ENCODE measurements at regions not wholly inside any gene's neighbourhood (a gene's known extent, or its start where the extent isn't known, plus 50 kb on each side); places are given as distances from the start of the nearest gene placed in this dataset.

- DNase-seq, result no peak
These were observed 417.9 kb downstream of the NFIB start for GRCh38 chr9:13896047-13896446.

DNA sequence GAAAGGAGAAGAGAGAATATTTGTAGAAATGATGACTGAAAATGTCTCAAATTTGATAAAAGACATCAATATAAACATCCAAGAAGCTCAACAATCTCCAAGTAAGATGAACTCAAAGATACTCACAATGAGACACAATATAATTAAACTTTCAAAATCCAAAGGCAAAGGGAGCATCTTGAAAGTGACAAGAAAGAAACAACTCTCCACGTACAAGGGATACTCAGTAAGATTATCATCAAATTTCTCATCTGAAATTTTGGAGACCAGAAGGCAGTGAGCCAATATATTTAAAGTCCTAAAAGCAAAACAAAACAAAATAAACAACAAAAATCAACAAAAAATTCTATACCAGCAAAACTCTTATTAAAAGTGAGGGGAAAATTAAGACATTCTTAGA lies 428.7 kb downstream of the NFIB start:
- no peak for DNase-seq

DNA sequence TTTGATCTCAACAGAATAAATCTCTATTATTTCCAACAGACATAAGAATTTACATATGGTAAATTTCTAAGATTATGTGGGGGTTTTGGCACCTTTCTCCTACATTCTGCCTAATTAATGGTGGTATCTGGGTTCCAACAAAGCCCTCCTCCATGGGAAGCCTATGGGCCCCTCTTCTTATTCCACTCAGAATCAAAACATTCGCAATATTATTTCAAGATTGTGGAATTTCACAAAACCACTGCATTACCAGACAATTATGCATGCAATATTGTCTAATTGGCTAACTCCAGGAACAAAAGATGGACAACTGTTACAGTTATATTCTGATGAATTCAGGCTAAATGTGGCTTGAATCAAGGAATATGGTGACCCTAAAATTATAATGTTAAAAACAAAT lies 434.0 kb downstream of the NFIB start:
- DNase-seq, result no peak

DNA sequence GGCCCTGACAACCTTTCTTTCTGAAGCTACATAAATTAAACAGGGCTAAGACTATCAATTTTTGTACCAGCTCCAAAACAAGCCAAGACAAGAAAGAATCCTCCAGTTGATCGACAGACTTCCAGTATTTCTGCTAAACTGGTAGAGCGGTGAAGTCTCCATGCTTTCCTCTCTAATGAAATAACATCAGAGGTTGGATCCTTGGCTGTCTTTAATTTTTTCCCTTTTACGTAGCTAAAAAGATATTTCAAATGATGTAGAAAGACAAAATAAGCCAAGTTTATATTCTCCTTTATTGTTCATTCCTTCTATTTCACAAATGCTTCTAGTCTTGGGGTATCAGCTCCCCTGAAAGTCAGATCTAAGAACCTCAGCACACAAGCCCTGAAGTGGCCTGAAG lies 434.9 kb downstream of the NFIB start:
- no peak for DNase-seq

DNA sequence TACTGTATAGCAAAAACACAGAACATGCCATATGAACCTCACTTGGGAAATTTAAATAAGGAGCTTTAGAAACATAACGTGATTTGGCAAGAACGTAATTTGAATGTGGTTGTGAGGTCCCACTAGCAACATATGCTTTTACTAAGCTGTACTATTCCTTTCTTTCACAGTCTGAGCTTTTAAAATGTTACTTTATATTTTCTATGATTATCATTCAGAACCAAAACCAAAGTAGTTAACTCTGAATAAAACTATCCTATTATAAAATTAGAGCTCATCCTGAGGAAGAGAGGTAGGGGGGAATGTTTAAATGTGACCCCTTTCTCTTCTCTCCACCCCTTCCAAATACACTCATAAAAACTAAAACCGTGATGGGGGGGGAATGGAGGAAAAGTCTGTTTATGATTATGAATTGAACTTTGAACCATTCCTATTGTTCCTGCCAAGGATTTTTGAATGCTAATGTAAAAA lies 435.7 kb downstream of the NFIB start:
- no peak for DNase-seq

- DNase-seq, result no peak
These were observed 437.2 kb downstream of the NFIB start for GRCh38 chr9:13876741-13877140.

- DNase-seq, result no peak
These were observed 440.7 kb downstream of the NFIB start for GRCh38 chr9:13873203-13873602.

- DNase-seq, result no peak
These were observed 445.6 kb downstream of the NFIB start for GRCh38 chr9:13868336-13868735.

GRCh38 chr9:13865869-13866268 lies 448.1 kb downstream of the NFIB start:
- no peak for DNase-seq

DNA sequence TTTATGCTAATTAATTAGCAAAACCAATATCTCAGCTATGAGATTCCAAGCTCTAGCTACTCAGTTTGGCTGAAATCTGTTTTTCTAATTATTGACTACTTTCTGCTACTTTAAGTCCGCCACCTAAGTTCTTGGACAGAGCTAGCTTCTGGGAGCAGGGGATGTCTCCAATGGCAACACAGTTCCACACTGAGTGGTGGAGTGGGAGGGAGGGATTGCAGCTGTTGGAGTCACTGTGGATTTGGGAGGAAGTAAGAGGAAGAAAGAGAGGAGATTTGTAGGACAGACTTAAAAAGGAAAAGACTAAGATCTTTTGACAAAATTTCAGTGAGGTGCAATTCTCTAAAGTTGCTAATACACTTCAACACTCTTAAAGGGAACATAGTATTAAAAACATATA lies 450.8 kb downstream of the NFIB start:
- DNase-seq, result no peak

GRCh38 chr9:13862654-13863053 lies 451.3 kb downstream of the NFIB start:
- no peak for DNase-seq

DNA sequence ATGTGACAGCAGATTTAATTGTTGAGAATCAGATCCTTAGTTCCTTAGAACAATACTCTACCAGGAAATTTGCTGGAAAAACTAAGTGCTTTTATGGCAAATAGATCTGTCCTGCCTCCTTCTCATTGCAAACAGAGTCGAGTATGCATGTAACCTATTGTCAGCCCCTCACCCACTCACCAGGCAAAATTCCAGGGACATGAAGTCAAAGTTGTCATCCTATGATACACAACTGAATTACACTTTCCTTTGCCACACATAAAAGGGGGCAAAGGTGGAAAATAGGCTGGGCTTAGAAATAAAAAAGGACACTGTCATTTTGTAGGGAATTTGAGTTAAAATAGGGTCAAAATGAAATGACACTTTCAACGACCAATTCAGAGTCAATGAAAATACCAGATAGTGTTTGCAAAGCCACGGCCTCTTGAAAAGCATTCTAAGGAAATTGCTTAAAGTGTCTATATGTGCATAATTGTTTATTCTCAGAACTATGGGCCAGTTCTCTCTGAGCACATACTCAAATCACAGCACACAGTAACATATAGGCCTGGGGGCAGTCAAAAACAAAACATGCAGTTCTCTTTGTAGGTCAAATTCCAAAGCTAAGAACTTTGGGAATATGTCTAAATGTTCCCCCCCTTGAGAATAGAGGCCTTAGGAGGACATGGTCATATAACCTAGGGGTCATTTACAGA lies 452.8 kb downstream of the NFIB start:
- DNase-seq, result no peak

- no peak for DNase-seq
These were observed 453.9 kb downstream of the NFIB start for GRCh38 chr9:13860019-13860418.

- DNase-seq, result no peak
These were observed 456.4 kb downstream of the NFIB start for GRCh38 chr9:13857521-13857920.

DNA sequence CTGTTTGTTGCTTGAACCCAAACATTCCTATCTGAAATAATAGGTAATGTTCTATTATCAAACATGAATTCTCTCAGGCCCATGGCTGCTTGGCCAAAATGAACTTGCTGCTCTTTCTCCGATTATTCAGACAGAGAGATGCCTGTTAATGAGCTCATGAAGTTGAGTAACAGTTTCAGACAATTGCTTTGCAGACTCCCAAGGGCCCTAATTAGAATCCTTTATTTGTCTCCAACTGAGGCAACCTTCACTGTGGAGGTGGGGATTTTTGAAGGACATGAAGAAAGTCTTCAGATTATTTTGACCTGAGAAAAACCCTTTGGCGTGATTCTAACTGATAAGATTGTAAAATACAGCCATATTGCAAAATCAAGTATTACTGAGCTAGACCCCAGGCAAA lies 466.7 kb downstream of the NFIB start:
- no peak for DNase-seq

GRCh38 chr9:13845460-13845859 lies 468.5 kb downstream of the NFIB start:
- DNase-seq, result no peak

DNA sequence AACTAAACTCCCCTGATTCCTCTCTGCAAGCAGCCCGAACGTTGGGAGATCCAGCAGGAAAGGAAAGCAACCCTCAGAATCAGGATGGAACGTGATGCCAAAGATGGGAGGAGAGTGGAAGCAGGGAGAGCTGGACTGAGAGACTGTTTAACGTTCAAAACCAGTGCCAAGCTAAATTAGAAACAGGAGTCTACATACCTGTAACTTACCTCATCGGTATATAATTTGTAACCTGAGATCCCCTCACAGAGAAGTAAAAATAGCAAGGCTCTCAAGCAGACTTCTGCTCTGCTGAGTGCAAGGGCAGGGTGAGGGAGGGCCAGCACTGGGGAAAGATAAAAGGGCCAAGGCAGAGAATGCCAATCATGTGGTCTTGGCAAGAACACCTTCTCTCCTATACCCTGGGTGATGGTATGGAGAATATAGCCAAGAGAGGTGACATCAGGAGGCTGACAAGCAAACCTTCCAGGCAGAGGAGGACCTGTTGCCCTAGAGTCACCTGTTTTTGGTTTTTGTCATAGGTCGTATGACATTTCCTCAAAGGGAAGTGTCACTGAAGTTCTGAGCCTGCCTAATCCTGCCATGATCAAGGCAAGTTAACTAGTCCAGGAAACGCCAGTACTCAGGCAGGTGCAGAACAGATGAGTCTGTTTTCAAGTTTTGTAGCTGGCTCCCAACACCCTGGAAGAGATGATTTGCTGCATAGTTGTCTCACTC lies 472.0 kb downstream of the NFIB start:
- DNase-seq, result no peak

DNA sequence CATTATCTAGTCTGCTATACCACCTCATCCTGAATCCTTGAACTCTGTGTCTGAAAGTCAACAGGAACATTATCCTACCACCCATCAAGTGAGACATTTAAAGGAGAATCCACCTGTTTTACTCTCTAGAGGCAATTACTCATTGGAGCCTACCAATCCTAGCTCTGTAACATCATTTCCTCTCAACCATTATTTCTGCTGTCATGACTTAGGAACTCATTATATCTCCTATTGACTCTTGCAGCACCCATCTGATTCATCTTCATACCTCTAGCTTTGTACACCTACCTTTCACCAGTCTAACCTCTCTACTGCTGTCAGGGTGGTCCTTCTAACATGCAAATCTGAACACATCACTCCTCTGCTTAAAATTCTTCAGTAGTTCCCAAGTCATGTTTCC lies 481.5 kb downstream of the NFIB start:
- no peak for DNase-seq

DNA sequence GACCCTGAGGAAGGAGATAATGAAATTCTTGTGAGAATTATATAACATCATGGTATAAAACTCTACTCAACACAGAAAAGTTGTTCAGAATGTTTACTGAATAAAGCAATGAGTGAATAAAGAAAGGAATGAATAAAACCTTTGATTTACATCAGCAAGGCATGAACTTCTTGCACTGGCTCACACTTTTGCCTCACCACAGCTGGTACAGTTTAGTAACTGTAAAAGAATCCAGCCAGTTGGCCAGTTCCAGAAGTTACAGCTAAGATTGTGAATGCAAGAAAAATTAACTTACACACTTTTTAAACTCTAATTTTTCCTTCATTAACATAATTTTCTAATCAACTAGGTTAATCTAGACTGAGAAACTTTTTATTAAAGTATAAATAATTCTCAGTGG lies 490.9 kb downstream of the NFIB start:
- no peak for DNase-seq

DNA sequence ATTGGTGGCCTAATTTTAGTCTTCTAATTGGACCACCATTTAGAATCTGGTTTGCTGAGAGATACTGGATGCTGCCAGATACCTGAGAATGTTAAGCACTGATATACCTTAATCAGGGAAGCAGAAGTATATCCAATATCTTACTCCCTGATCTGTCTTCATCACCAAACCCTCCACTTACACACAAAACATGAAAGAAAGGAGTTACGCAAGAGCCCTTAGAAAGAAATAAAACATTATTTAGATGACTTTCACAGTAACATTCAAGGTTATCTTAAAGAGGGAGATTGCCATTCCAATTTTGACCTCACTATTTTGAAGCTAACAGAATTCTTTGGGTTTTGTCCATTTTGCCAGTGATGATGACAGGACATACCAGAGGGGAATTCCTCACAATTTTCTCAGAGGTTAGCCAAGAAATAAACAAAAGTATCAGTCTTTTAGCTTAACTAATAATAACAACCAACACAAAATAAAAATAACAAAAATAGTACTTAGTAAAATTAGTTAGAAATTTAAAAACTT lies 496.1 kb downstream of the NFIB start:
- no peak for DNase-seq

DNA sequence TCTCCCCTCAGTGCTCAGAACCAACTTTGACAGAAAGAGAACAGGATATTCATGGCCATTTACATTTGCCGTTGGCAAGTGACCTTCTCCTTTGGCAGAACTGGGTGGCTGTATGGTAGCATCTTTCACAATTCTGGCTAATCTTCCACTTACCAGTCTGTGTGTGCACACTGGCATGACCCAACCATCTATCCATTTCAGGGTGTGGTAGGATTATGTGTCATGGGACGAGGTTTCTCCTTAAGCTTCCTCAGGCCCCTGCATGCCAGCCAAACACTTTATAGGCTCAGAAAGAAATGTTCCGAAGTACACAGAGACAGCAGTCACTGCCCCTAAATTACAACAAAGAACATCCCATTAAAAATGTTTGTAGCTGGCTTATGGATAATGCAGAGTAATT lies 497.1 kb downstream of the NFIB start:
- no peak for DNase-seq

GRCh38 chr9:13814647-13815400 lies 499.1 kb downstream of the NFIB start:
- DNase-seq, result no peak

GRCh38 chr9:13811876-13812275 lies 502.1 kb downstream of the NFIB start:
- DNase-seq, result no peak

DNA sequence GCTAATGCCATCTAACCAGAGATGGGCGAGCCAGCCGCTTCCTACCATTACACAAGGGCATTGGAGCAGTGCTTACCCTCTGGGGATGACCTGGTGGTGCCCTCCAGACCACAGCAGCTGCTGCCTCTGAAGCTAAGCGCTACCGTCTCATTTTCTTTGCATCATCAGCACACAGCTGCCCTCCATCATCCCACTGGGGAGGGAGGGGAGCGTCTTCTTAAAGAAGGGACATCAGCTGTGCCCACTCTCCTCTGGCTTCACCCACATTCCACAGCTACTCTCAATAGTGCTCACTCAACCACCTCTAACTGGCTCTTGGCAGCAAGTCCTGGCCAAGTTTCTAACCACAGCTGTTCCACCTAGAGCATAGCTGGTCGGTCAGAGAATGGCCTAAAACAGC lies 503.4 kb downstream of the NFIB start:
- DNase-seq, result no peak

Measured in SHP77 treated with DMSO at 0.1 percent for 48 hours (cell line).